GM13976 (cell line): ENCODE measurements at regions not wholly inside any gene's neighbourhood (a gene's known extent, or its start where the extent isn't known, plus 50 kb on each side); places are given as distances from the start of the nearest gene placed in this dataset.

ENCODE experiments used
- DNase-seq: peaks from one replicate; pipeline ENCODE4 v3.0.0; 2012; ENCODE audit warnings: low spot score
- CTCF ChIP-seq: IDR thresholded peaks from 2 replicates; pipeline ENCODE4 v1.5.1; 2012; ENCODE audit warnings: borderline replicate concordance, mild to moderate bottlenecking; ENCODE audit not compliant: insufficient read depth; ENCODE audit errors: extremely low read depth, missing control alignments, control extremely low read depth
- in situ Hi-C: fragments of 300-500 bp; cut with MboI; formaldehyde crosslinking; loops from one replicate; pipeline ENCODE4 v1.12.0; 2022; ENCODE audit warnings: low sequenced_read_pairs, mixed read lengths, inconsistent platforms; ENCODE audit not compliant: unreplicated experiment

- no peak for TF ChIP-seq CTCF
- no peak for DNase-seq
Observed at GRCh38 chr2:220079595-220079994, 452.2 kb downstream of the SLC4A3 start.

GRCh38 chr2:220081171-220081570 is 453.7 kb downstream of the SLC4A3 start:
- DNase-seq = no peak
- no peak for TF ChIP-seq CTCF
- in situ Hi-C loops = no loop called here

More at GRCh38 chr2:220079595-220079994, 452.2 kb downstream of the SLC4A3 start:
- in situ Hi-C loops = no loop called here

GRCh38 chr2:220090050-220090449 is 462.6 kb downstream of the SLC4A3 start:
- TF ChIP-seq CTCF = no peak
- in situ Hi-C loops = no loop called here
- no peak for DNase-seq

- no peak for DNase-seq
- no peak for TF ChIP-seq CTCF
- in situ Hi-C loops = no loop called here
Observed at GRCh38 chr2:220096406-220096805, 469.0 kb downstream of the SLC4A3 start.

- in situ Hi-C loops = no loop called here
- no peak for DNase-seq
- no peak for TF ChIP-seq CTCF
Observed at GRCh38 chr2:220101980-220102379, 474.6 kb downstream of the SLC4A3 start.

GRCh38 chr2:220103596-220103995 is 476.2 kb downstream of the SLC4A3 start:
- DNase-seq = no peak
- TF ChIP-seq CTCF = no peak
- in situ Hi-C loops = no loop called here

DNA sequence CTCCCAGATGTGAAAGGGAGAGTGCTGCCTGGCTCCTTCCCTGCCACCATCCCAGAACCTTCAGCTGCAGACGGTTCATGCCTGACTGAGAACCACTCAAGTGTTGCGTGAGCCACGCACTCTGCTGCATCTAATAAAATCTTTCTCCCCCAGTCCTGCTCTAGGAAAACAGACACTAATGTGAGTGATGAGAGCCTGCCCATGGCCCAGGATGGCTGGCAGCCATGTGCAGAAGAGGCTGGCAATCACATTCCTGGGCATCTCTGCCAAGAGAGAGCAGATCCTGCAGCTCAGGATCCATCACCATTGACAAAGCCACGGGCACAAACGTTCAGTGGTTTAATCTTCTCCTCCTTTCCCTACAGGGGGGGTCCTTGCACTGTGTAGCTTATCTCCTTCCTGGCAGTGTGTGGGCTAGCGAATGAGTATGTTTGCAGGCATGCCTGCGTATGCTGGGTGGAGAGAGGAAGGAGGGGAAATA is 477.5 kb downstream of the SLC4A3 start:
- TF ChIP-seq CTCF = no peak
- no peak for DNase-seq
- in situ Hi-C loops = no loop called here
